SH-SY5Y (cell line): ENCODE measurements at regions not wholly inside any gene's neighbourhood (a gene's known extent, or its start where the extent isn't known, plus 50 kb on each side); places are given as distances from the start of the nearest gene placed in this dataset.

Experiments
- GATA2 ChIP-seq: IDR thresholded peaks from 2 replicates; pipeline ENCODE4 v1.6.1; 2011; ENCODE audit warnings: mild to moderate bottlenecking, low read depth, low read length
- GATA3 ChIP-seq: IDR thresholded peaks from 2 replicates; pipeline ENCODE4 v1.6.1; 2011; ENCODE audit warnings: low read depth, mild to moderate bottlenecking, low read length, moderate library complexity

DNA sequence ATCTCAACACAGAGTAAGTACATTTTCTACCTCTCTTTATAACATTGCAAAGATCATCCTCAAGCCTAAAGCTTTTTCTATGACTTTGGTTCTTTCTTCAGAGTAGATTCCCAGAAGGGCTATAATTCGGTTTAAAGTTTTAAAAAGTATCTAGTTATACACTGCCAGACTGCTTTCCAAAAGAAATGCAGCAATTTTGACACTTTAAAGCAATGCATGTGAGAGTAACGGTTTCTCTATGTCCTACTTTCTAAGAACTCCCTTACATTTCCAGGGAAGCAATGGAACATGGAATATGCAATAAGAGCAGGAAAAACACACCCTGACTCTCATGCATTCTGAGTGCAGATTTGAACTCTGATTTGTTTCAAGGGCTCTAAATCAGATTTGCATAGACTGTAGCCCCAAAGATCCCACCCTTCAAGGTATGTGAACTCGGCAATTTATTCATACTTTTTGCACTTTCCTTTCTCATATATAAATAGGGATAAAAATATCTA lies 331.6 kb downstream of the HHIPL2 start:
- TF ChIP-seq GATA2 (no peak), GATA3 (no peak)
